GM23338 (cell line): ENCODE measurements at regions not wholly inside any gene's neighbourhood (a gene's known extent, or its start where the extent isn't known, plus 50 kb on each side); places are given as distances from the start of the nearest gene placed in this dataset.

ENCODE experiments used
- ATAC-seq: fragments of 200-7000 bp; cut with Tn5 transposase; 3 replicates; pipeline ENCODE4 v1.9.1; 2020
- DNase-seq: peaks from one replicate; pipeline ENCODE4 v3.0.0-alpha.2; 2015; ENCODE audit warnings: low spot score
- H2AFZ ChIP-seq: fragments of 200-600 bp; sonication (generic); 2 replicates; pipeline ENCODE4 v1.8.0; 2016; ENCODE audit warnings: antibody characterized with exemption, mild to moderate bottlenecking, moderate library complexity
- H3F3A ChIP-seq: fragments of 200-600 bp; sonication (generic); replicated peaks from 2 replicates; pipeline ENCODE4 v1.8.0; 2017; ENCODE audit warnings: antibody characterized with exemption, mixed run types, low read depth
- H3K27ac ChIP-seq: fragments of 200-600 bp; sonication (generic); 2 replicates; pipeline ENCODE4 v1.6.1; 2016; ENCODE audit warnings: low read depth
- H3K27me3 ChIP-seq: fragments of 200-600 bp; sonication (generic); 2 replicates; pipeline ENCODE4 v1.8.0; 2016; ENCODE audit warnings: mild to moderate bottlenecking, mixed run types, moderate library complexity; ENCODE audit not compliant: insufficient read depth
- H3K36me3 ChIP-seq: fragments of 200-600 bp; sonication (generic); 2 replicates; pipeline ENCODE4 v1.8.0; 2016; ENCODE audit warnings: mild to moderate bottlenecking; ENCODE audit not compliant: insufficient read depth
- H3K4me1 ChIP-seq: fragments of 200-600 bp; sonication (generic); 2 replicates; pipeline ENCODE4 v1.8.0; 2016; ENCODE audit warnings: mild to moderate bottlenecking, moderate library complexity; ENCODE audit not compliant: insufficient read depth
- H3K4me2 ChIP-seq: fragments of 200-600 bp; sonication (generic); 2 replicates; pipeline ENCODE4 v1.7.1; 2017; ENCODE audit warnings: mixed run types
- H3K4me3 ChIP-seq: fragments of 200-600 bp; sonication (generic); 2 replicates; pipeline ENCODE4 v1.6.1; 2016; ENCODE audit warnings: mixed run types
- H3K79me2 ChIP-seq: fragments of 200-600 bp; sonication (generic); replicated peaks from 2 replicates; pipeline ENCODE4 v1.8.0; 2017; ENCODE audit warnings: mild to moderate bottlenecking; ENCODE audit not compliant: insufficient read depth
- H3K9me2 ChIP-seq: fragments of 200-600 bp; sonication (generic); 2 replicates; pipeline ENCODE4 v1.8.0; 2017; ENCODE audit not compliant: insufficient read depth
- H4K20me1 ChIP-seq: fragments of 200-600 bp; sonication (generic); replicated peaks from 2 replicates; pipeline ENCODE4 v1.8.0; 2017; ENCODE audit warnings: mild to moderate bottlenecking; ENCODE audit not compliant: insufficient read depth
- H3K27ac Mint-ChIP-seq: 2 replicates; pipeline ENCODE4 v1.8.0; 2020; ENCODE audit warnings: inconsistent platforms, mild to moderate bottlenecking, moderate library complexity, mixed read lengths
- H3K27me3 Mint-ChIP-seq: 3 replicates; pipeline ENCODE4 v1.8.0; 2022; ENCODE audit warnings: low read depth, mild to moderate bottlenecking, moderate library complexity, mixed read lengths, inconsistent platforms; ENCODE audit not compliant: insufficient read depth, poor library complexity
- H3K36me3 Mint-ChIP-seq: 3 replicates; pipeline ENCODE4 v1.8.0; 2021; ENCODE audit warnings: low read depth, mild to moderate bottlenecking, inconsistent platforms, moderate library complexity, mixed read lengths
- H3K4me1 Mint-ChIP-seq: 3 replicates; pipeline ENCODE4 v1.8.0; 2020; ENCODE audit warnings: mild to moderate bottlenecking, inconsistent platforms, mixed read lengths
- H3K4me3 Mint-ChIP-seq: 3 replicates; pipeline ENCODE4 v1.8.0; 2021; ENCODE audit warnings: moderate library complexity, mild to moderate bottlenecking, inconsistent platforms, mixed read lengths
- H3K9me3 Mint-ChIP-seq: 3 replicates; pipeline ENCODE4 v1.8.0; 2020; ENCODE audit warnings: moderate library complexity, mild to moderate bottlenecking, inconsistent platforms, mixed read lengths
- CREB1 ChIP-seq: fragments of 250-450 bp; sonication (Bioruptor Pico); IDR thresholded peaks from 2 replicates; pipeline ENCODE4 v1.5.0; 2020; ENCODE audit warnings: low read depth, mild to moderate bottlenecking, moderate library complexity
- EZH2 ChIP-seq: fragments of 200-600 bp; sonication (generic); IDR thresholded peaks from one replicate; pipeline ENCODE4 v1.8.0; 2017; ENCODE audit warnings: antibody characterized with exemption, mild to moderate bottlenecking, low read depth; ENCODE audit not compliant: unreplicated experiment
- EZH2phosphoT487 ChIP-seq: fragments of 200-600 bp; sonication (generic); IDR thresholded peaks from one replicate; pipeline ENCODE4 v1.8.1; 2018; ENCODE audit warnings: antibody characterized with exemption; ENCODE audit not compliant: unreplicated experiment
- JUNB ChIP-seq: IDR thresholded peaks from one replicate; pipeline ENCODE4 v1.6.1; 2016; ENCODE audit warnings: antibody characterized with exemption; ENCODE audit not compliant: unreplicated experiment
- NANOG ChIP-seq: IDR thresholded peaks from 2 replicates; pipeline ENCODE4 v1.6.1; 2016; ENCODE audit warnings: antibody characterized with exemption, borderline replicate concordance
- POLR2AphosphoS5 ChIP-seq: IDR thresholded peaks from 2 replicates; pipeline ENCODE4 v1.6.1; 2016; ENCODE audit warnings: antibody characterized with exemption, low read depth
- REST ChIP-seq: IDR thresholded peaks from one replicate; pipeline ENCODE4 v1.6.1; 2018; ENCODE audit warnings: antibody characterized with exemption; ENCODE audit not compliant: unreplicated experiment
- STAT1 ChIP-seq: IDR thresholded peaks from one replicate; pipeline ENCODE4 v1.6.1; 2016; ENCODE audit warnings: antibody characterized with exemption; ENCODE audit not compliant: unreplicated experiment
- ZNF114 ChIP-seq: fragments of 250-450 bp; sonication (Bioruptor Pico); IDR thresholded peaks from 2 replicates; pipeline ENCODE4 v1.5.0; 2020; ENCODE audit warnings: mild to moderate bottlenecking, moderate library complexity
- ZNF331 ChIP-seq: fragments of 250-450 bp; sonication (Bioruptor Pico); IDR thresholded peaks from 2 replicates; pipeline ENCODE4 v1.5.0; 2020; ENCODE audit warnings: low read depth, mild to moderate bottlenecking, moderate library complexity
- ZNF462 ChIP-seq: fragments of 250-450 bp; sonication (Bioruptor Pico); IDR thresholded peaks from 2 replicates; pipeline ENCODE4 v1.5.0; 2020; ENCODE audit warnings: mild to moderate bottlenecking, moderate library complexity
- TF ChIP-seq, protein P1 (sequence below): IDR thresholded peaks from 2 replicates; pipeline ENCODE4 v1.6.1; 2016; ENCODE audit warnings: antibody characterized with exemption

DNA sequence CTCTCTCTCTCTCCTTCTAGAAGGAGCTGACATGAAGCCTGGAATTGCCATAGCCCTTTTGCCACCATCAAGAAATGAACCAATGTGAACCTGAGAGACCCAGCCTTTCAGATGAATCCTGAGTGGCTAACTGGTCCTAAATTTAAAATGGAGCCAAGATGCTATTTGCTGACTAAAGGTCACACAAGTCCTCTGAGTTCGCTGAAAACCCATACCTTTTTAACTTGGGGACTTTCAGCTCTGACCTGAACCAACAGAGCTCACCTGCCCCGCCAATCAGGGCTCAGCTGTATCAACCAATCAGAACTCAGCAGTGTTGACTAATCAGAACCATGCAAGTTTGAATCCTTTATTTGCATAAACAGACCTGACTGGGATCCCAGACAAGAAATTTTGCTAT, 70.3 kb upstream of the MDM1 start:
- TF ChIP-seq NANOG (no peak), EZH2phosphoT487 (no peak), EZH2 (no peak), REST (no peak), STAT1 (no peak), POLR2AphosphoS5 (no peak), JUNB (no peak), ZNF114 (CRISPR knock-in tag) (no peak), ZNF462 (CRISPR knock-in tag) (no peak), ZNF331 (no peak), CREB1 (no peak)
- TF ChIP-seq, protein P1, sequence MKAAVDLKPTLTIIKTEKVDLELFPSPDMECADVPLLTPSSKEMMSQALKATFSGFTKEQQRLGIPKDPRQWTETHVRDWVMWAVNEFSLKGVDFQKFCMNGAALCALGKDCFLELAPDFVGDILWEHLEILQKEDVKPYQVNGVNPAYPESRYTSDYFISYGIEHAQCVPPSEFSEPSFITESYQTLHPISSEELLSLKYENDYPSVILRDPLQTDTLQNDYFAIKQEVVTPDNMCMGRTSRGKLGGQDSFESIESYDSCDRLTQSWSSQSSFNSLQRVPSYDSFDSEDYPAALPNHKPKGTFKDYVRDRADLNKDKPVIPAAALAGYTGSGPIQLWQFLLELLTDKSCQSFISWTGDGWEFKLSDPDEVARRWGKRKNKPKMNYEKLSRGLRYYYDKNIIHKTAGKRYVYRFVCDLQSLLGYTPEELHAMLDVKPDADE: no peak
- no peaks in the 10 kb centered on the region for H3K36me3 ChIP-seq
- H3K4me2 ChIP-seq: no peak overlapping the region
- Mint-ChIP-seq H3K4me3 (no peak overlapping the region), H3K4me1 (peaks cover 4% of the 10 kb centered on the region; the same call in 2 of the 3 replicates), H3K27me3 (peaks cover 3% of the 10 kb centered on the region), H3K9me3 (no peaks in the 10 kb centered on the region), H3K27ac (no peak overlapping the region), H3K36me3 (no peaks in the 10 kb centered on the region)
- H3K9me2 ChIP-seq: 0 out of 2 replicates have a peak, but pooled peaks cover 3% of the 10 kb centered on the region
- no peak for DNase-seq
- H4K20me1 ChIP-seq: no peaks in the 10 kb centered on the region
- no peak for ATAC-seq
- no peak overlapping the region for H3K27ac ChIP-seq
- peaks cover 9% of the 10 kb centered on the region; the same call in 1 of the 2 replicates for H3K4me1 ChIP-seq
- H3K4me3 ChIP-seq: no peak overlapping the region
- H3K79me2 ChIP-seq: no peaks in the 10 kb centered on the region
- H3K27me3 ChIP-seq: no peaks in the 10 kb centered on the region
- no peaks in the 10 kb centered on the region for H3F3A ChIP-seq
- peak overlapping the region; percentile 32; the same call in 1 of the 2 replicates for H2AFZ ChIP-seq
